ENCODE measurements at regions not wholly inside any gene's neighbourhood (a gene's known extent, or its start where the extent isn't known, plus 50 kb on each side); places are given as distances from the start of the nearest gene placed in this dataset.
A peak's percentile ranks its signal among the peaks of the same experiment; 100 is the strongest.

- no peak for DNase-seq
Measured at GRCh38 chr10:77710081-77710551, 72.5 kb upstream of the KCNMA1 start.

GRCh38 chr10:77707570-77707969 lies 70.0 kb upstream of the KCNMA1 start:
- DNase-seq = no peak

GRCh38 chr10:77702166-77702565 lies 64.6 kb upstream of the KCNMA1 start:
- peak; percentile 32 for DNase-seq

- no peak for DNase-seq
Measured at GRCh38 chr10:77700086-77700485, 62.5 kb upstream of the KCNMA1 start.

GRCh38 chr10:77699080-77699645 lies 61.6 kb upstream of the KCNMA1 start:
- DNase-seq = no peak

- DNase-seq = no peak
Measured at GRCh38 chr10:77698267-77698931, 60.8 kb upstream of the KCNMA1 start.

- DNase-seq = no peak
Measured at GRCh38 chr10:77696584-77696983, 59.0 kb upstream of the KCNMA1 start.

- DNase-seq = no peak
Measured at GRCh38 chr10:77695186-77695585, 57.6 kb upstream of the KCNMA1 start.

GRCh38 chr10:77692782-77693181 lies 55.2 kb upstream of the KCNMA1 start:
- peak; percentile 43 for DNase-seq

GRCh38 chr10:77689339-77689738 lies 51.7 kb upstream of the KCNMA1 start:
- no peak for DNase-seq

- DNase-seq = no peak
Measured at GRCh38 chr10:77687621-77688020, 50.0 kb upstream of the KCNMA1 start.
